Kidney epithelial cell (primary cell): ENCODE measurements at regions not wholly inside any gene's neighbourhood (a gene's known extent, or its start where the extent isn't known, plus 50 kb on each side); places are given as distances from the start of the nearest gene placed in this dataset.

Experiments
- DNase-seq: peaks from one replicate; pipeline ENCODE4 v3.0.0-alpha.2; 2010; ENCODE audit warnings: low read depth
- H3K27me3 ChIP-seq: 2 replicates; pipeline ENCODE4 v1.6.0; 2011; ENCODE audit warnings: low read length; ENCODE audit not compliant: control insufficient read depth, insufficient read depth
- H3K36me3 ChIP-seq: 2 replicates; pipeline ENCODE4 v1.5.1; 2011; ENCODE audit warnings: low read length; ENCODE audit not compliant: control insufficient read depth, insufficient read depth
- H3K4me3 ChIP-seq: 2 replicates; pipeline ENCODE4 v1.5.1; 2011; ENCODE audit warnings: low read depth, mild to moderate bottlenecking, control low read depth, low read length
- TF ChIP-seq, protein P1 (sequence below): IDR thresholded peaks from 2 replicates; pipeline ENCODE4 v1.5.1; 2011; ENCODE audit warnings: mild to moderate bottlenecking, moderate library complexity, low read length, control low read depth, inconsistent platforms; ENCODE audit not compliant: insufficient read depth, poor library complexity, severe bottlenecking

DNA sequence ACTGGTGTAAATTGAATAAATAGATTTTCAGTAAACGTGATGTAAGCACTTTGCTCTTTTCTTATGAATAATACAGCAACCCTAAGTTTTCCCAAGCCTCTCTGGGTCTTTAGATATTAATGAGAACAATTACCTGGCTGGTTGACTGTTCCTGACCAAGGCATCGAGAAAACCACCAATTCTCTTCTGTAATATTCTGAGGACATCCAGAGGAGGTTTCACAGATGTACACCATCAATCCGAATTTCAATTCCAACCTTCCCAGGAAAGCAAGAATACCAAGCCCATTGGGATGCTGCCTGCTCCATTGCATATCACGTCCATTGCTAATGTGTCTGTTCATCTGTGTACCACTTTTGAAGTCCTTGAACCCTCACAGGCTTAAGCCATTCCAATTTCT, 571.8 kb downstream of the NUP35 start:
- no peak for DNase-seq

DNA sequence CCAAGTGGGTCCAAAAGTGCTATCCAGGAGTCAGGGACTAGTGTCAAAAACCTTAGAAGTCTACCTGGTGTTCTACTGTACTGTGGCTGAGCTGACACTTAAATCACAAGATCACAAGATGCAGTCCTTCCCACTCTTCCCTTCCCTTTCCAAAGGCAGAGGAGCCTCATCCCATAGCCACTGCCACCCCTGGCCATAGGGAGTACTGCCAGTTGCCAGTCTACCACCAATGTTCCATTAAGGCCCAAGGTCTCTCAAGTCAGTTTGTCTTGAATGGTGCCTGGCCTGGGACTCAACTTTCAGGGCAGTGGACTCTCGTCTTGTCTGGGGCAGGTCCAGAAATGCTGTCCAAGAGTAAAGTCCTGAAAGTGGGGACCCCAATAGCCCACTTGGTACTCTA, 585.6 kb downstream of the NUP35 start:
- no peak overlapping the region for H3K4me3 ChIP-seq
- no peaks in the 10 kb centered on the region for H3K27me3 ChIP-seq
- TF ChIP-seq, protein P1, sequence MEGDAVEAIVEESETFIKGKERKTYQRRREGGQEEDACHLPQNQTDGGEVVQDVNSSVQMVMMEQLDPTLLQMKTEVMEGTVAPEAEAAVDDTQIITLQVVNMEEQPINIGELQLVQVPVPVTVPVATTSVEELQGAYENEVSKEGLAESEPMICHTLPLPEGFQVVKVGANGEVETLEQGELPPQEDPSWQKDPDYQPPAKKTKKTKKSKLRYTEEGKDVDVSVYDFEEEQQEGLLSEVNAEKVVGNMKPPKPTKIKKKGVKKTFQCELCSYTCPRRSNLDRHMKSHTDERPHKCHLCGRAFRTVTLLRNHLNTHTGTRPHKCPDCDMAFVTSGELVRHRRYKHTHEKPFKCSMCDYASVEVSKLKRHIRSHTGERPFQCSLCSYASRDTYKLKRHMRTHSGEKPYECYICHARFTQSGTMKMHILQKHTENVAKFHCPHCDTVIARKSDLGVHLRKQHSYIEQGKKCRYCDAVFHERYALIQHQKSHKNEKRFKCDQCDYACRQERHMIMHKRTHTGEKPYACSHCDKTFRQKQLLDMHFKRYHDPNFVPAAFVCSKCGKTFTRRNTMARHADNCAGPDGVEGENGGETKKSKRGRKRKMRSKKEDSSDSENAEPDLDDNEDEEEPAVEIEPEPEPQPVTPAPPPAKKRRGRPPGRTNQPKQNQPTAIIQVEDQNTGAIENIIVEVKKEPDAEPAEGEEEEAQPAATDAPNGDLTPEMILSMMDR: no peak
- no peaks in the 10 kb centered on the region for H3K36me3 ChIP-seq
- no peak for DNase-seq

More for the DNA sequence above, 571.8 kb downstream of the NUP35 start:
- Histone ChIP-seq H3K4me3 (no peak overlapping the region), H3K27me3 (no peaks in the 10 kb centered on the region), H3K36me3 (no peaks in the 10 kb centered on the region)
- TF ChIP-seq, protein P1: no peak

DNA sequence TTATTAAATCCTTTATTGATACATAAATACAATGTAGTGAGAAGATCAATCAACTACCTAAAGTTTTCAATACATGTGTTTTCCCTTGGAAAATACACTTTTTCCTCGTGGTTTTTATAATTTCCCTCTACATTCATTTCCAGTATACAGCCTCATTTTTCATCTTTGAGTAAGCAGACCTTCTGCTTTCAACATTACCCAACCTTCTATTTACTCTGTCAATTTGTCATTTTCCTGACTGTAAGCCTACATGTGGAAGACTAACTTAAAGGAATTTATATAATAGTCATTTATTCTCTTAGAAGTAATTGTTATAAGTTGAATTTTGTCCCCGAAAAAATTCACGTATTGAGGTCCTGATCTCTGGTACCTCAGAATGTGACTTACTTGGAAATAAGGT, 594.0 kb downstream of the NUP35 start:
- Histone ChIP-seq H3K4me3 (no peak overlapping the region), H3K27me3 (no peaks in the 10 kb centered on the region), H3K36me3 (no peaks in the 10 kb centered on the region)
- TF ChIP-seq, protein P1: no peak
- no peak for DNase-seq

DNA sequence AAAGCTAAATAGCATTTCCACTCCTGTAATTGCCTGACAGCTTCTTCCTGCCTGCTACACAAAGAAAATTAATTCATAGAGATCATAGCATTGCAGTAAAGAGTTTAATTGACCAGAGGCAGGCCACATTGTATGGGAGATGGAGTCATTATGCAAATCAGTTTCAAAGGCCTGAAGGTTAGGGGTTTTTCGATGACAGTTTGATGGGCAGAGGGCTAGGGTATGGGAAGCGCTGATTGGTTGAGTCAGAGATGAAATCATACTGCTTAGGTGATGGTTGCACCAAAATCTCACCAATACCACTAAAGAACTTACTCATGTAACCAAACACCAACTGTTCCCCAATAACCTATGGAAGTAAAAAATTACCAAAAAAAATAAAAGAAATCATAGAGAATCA, 599.0 kb downstream of the NUP35 start:
- TF ChIP-seq, protein P1: no peak
- no peak for DNase-seq
- no peak overlapping the region for H3K4me3 ChIP-seq
- H3K36me3 ChIP-seq: no peaks in the 10 kb centered on the region
- H3K27me3 ChIP-seq: no peaks in the 10 kb centered on the region

DNA sequence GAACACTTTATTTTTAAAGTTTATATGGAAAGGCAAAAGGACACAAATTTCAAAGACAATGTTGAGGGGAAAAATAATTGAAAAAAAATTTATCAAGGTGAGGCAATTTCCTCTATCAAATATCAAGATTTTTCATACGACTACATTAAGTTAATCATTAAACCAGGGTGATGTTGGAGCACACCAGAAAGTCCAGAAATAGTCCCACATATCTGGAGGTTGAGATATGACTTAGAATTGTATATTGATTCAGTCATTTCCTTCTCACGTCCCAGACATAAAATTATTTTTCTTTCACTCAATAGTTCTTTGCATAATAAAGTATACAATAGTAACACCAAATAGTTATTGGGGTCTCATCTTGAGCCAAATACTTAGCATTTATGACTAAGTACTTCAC, 605.1 kb downstream of the NUP35 start:
- no peak for DNase-seq
- no peak overlapping the region for H3K4me3 ChIP-seq
- no peaks in the 10 kb centered on the region for H3K27me3 ChIP-seq
- H3K36me3 ChIP-seq: no peaks in the 10 kb centered on the region
- TF ChIP-seq, protein P1: no peak

DNA sequence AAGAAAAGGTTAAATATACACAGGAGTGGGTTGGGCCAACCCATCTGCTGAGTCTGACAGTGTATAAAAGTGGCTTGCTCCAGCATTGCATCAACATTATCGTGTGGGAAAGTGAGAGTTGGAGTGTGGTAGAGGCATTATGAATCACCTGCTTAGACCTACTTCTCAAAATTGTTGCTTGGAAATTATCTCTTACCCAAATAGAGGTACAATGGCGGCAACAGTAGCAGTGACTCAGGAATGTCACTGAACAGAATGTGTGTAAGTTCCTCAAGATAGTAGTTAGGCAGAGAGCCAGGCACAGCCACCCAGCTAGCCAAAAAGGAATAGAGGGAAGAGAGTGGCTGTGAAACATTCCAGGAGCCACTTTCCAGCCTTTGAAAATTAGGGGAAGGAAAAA, 616.0 kb downstream of the NUP35 start:
- Histone ChIP-seq H3K36me3 (no peaks in the 10 kb centered on the region), H3K4me3 (no peak overlapping the region), H3K27me3 (no peaks in the 10 kb centered on the region)
- no peak for DNase-seq
- TF ChIP-seq, protein P1: no peak
